ENCODE measurements at regions not wholly inside any gene's neighbourhood (a gene's known extent, or its start where the extent isn't known, plus 50 kb on each side); places are given as distances from the start of the nearest gene placed in this dataset.

- TF ChIP-seq CTCF (conservative IDR thresholded peaks at IDR 0.05; ENCODE audit: low read depth, low read length) (no peak), RFX5 (IDR thresholded peaks at IDR 0.05; ENCODE audit: low read depth, low read length) (no peak), RCOR1 (IDR thresholded peaks at IDR 0.05; ENCODE audit: insufficient replicate concordance, low read length) (no peak), BHLHE40 (IDR thresholded peaks at IDR 0.05; ENCODE audit: low read depth, low read length) (no peak), MXI1 (IDR thresholded peaks at IDR 0.05; ENCODE audit: borderline replicate concordance, low read depth, low read length) (no peak)
Observed at GRCh38 chr12:24078318-24078765, 128.9 kb upstream of the SOX5 start.

Data from IMR-90 (cell line).